ENCODE measurements at regions not wholly inside any gene's neighbourhood (a gene's known extent, or its start where the extent isn't known, plus 50 kb on each side); places are given as distances from the start of the nearest gene placed in this dataset.

- Histone ChIP-seq H3K4me3 (no peak overlapping the region), H3K9me3 (peaks cover 0 to 19% (median 3%) of the 10 kb centered on the region in 4 donors), H3K4me1 (no peaks in the 10 kb centered on the region), H3K27ac (no peak overlapping the region), H3K36me3 (no peaks in the 10 kb centered on the region), H3K27me3 (no peaks in the 10 kb centered on the region)
- DNase-seq: no peak
- intact Hi-C loops (cut with DNase I; ENCODE audit: low total_unique reads): no loop called here
- TF ChIP-seq POLR2AphosphoS5 (IDR thresholded peaks at IDR 0.05): no peak
- no peak for TF ChIP-seq POLR2A (IDR thresholded peaks at IDR 0.05)
- no peak for TF ChIP-seq EP300 (IDR thresholded peaks at IDR 0.05)
- TF ChIP-seq CTCF (IDR thresholded peaks at IDR 0.05): no peak
Measured at GRCh38 chr10:93152136-93152535, 78.4 kb downstream of the CYP26A1 start.

GRCh38 chr10:93154531-93154930 lies 80.8 kb downstream of the CYP26A1 start:
- no peaks in the 10 kb centered on the region for H3K36me3 ChIP-seq
- no peak for DNase-seq
- peaks cover 0 to 33% (median 7%) of the 10 kb centered on the region in 4 donors for H3K9me3 ChIP-seq
- intact Hi-C loops (cut with DNase I; ENCODE audit: low total_unique reads): no loop called here
- TF ChIP-seq CTCF (IDR thresholded peaks at IDR 0.05) (no peak), EP300 (IDR thresholded peaks at IDR 0.05) (no peak), POLR2AphosphoS5 (IDR thresholded peaks at IDR 0.05) (no peak), POLR2A (IDR thresholded peaks at IDR 0.05) (no peak)
- no peak overlapping the region for H3K4me3 ChIP-seq
- no peaks in the 10 kb centered on the region for H3K27me3 ChIP-seq
- no peak overlapping the region for H3K27ac ChIP-seq
- H3K4me1 ChIP-seq: no peaks in the 10 kb centered on the region

GRCh38 chr10:93160140-93160539 lies 86.4 kb downstream of the CYP26A1 start:
- Histone ChIP-seq H3K9me3 (peaks cover 0 to 20% (median 7%) of the 10 kb centered on the region in 4 donors), H3K27me3 (no peaks in the 10 kb centered on the region), H3K4me1 (no peaks in the 10 kb centered on the region), H3K27ac (no peak overlapping the region), H3K4me3 (no peak overlapping the region), H3K36me3 (no peaks in the 10 kb centered on the region)
- WGBS, 5 donors: 58 to 88% (median 70%) methylated on average over 1 of the region's 1 CpG
- intact Hi-C loops (cut with DNase I; ENCODE audit: low total_unique reads): no loop called here
- no peak for TF ChIP-seq POLR2AphosphoS5 (IDR thresholded peaks at IDR 0.05)
- TF ChIP-seq EP300 (IDR thresholded peaks at IDR 0.05): no peak
- TF ChIP-seq CTCF (IDR thresholded peaks at IDR 0.05): no peak
- TF ChIP-seq POLR2A (IDR thresholded peaks at IDR 0.05): no peak
- no peak for DNase-seq

- no peaks in the 10 kb centered on the region for H3K36me3 ChIP-seq
- peaks cover 0 to 16% (median 5%) of the 10 kb centered on the region in 4 donors for H3K9me3 ChIP-seq
- intact Hi-C loops (cut with DNase I; ENCODE audit: low total_unique reads): no loop called here
- no peak overlapping the region for H3K4me3 ChIP-seq
- no peak for DNase-seq
- 67 to 80% (median 77%) methylated on average over 7 of the region's 7 CpGs for WGBS, 5 donors
- H3K27me3 ChIP-seq: no peaks in the 10 kb centered on the region
- TF ChIP-seq EP300 (IDR thresholded peaks at IDR 0.05): no peak
- no peak for TF ChIP-seq CTCF (IDR thresholded peaks at IDR 0.05)
- TF ChIP-seq POLR2AphosphoS5 (IDR thresholded peaks at IDR 0.05): no peak
- TF ChIP-seq POLR2A (IDR thresholded peaks at IDR 0.05): no peak
- H3K4me1 ChIP-seq: no peaks in the 10 kb centered on the region
- no peak overlapping the region for H3K27ac ChIP-seq
Measured at GRCh38 chr10:93160829-93161228, 87.1 kb downstream of the CYP26A1 start.
